Neural progenitor cell (in vitro differentiated cells): ENCODE measurements at regions not wholly inside any gene's neighbourhood (a gene's known extent, or its start where the extent isn't known, plus 50 kb on each side); places are given as distances from the start of the nearest gene placed in this dataset.

ENCODE experiments used
- DNase-seq: peaks from one replicate; pipeline ENCODE4 v3.0.0-alpha.2; 2016; ENCODE audit warnings: low spot score
- H2AFZ ChIP-seq: fragments of 200-600 bp; sonication (generic); replicated peaks from 2 replicates; pipeline ENCODE4 v1.6.1; 2016; ENCODE audit warnings: antibody characterized with exemption
- H3F3A ChIP-seq: fragments of 200-600 bp; sonication (generic); 2 replicates; pipeline ENCODE4 v1.6.1; 2016; ENCODE audit warnings: antibody characterized with exemption, low read depth
- H3K27ac ChIP-seq: fragments of 200-600 bp; sonication (generic); 2 replicates; pipeline ENCODE4 v1.5.1; 2016; ENCODE audit warnings: mild to moderate bottlenecking
- H3K27me3 ChIP-seq: fragments of 200-600 bp; sonication (generic); 2 replicates; pipeline ENCODE4 v1.6.1; 2016; ENCODE audit warnings: mild to moderate bottlenecking, moderate library complexity
- H3K36me3 ChIP-seq: fragments of 200-600 bp; sonication (generic); 2 replicates; pipeline ENCODE4 v1.5.1; 2016
- H3K4me1 ChIP-seq: fragments of 200-600 bp; sonication (generic); 2 replicates; pipeline ENCODE4 v1.6.1; 2016; ENCODE audit warnings: mixed run types
- H3K4me2 ChIP-seq: fragments of 200-600 bp; sonication (generic); 2 replicates; pipeline ENCODE4 v1.6.1; 2016
- H3K4me3 ChIP-seq: fragments of 200-600 bp; sonication (generic); 2 replicates; pipeline ENCODE4 v1.5.1; 2016
- H3K79me2 ChIP-seq: fragments of 200-600 bp; sonication (generic); 2 replicates; pipeline ENCODE4 v1.6.1; 2016; ENCODE audit warnings: low read depth
- H3K9ac ChIP-seq: fragments of 200-600 bp; sonication (generic); 2 replicates; pipeline ENCODE4 v1.6.1; 2016
- H3K9me3 ChIP-seq: fragments of 200-600 bp; sonication (generic); 2 replicates; pipeline ENCODE4 v1.5.1; 2016; ENCODE audit warnings: low read depth
- H4K20me1 ChIP-seq: fragments of 200-600 bp; sonication (generic); 2 replicates; pipeline ENCODE4 v1.6.1; 2016; ENCODE audit warnings: low read depth
- H3K27ac Mint-ChIP-seq: 3 replicates; pipeline ENCODE4 v1.8.0; 2021; ENCODE audit warnings: mixed read lengths
- H3K27me3 Mint-ChIP-seq: 2 replicates; pipeline ENCODE4 v1.8.0; 2022; ENCODE audit warnings: low read depth, mild to moderate bottlenecking, inconsistent platforms, moderate library complexity, mixed read lengths; ENCODE audit not compliant: insufficient read depth
- H3K36me3 Mint-ChIP-seq: 3 replicates; pipeline ENCODE4 v1.8.0; 2021; ENCODE audit warnings: mixed read lengths
- H3K4me1 Mint-ChIP-seq: 3 replicates; pipeline ENCODE4 v1.8.0; 2021; ENCODE audit warnings: mixed read lengths
- H3K4me3 Mint-ChIP-seq: 3 replicates; pipeline ENCODE4 v1.8.0; 2021; ENCODE audit warnings: mild to moderate bottlenecking, moderate library complexity, mixed read lengths
- H3K9me3 Mint-ChIP-seq: 3 replicates; pipeline ENCODE4 v1.8.0; 2020; ENCODE audit warnings: mixed read lengths
- EZH2 ChIP-seq: fragments of 200-600 bp; sonication (generic); IDR thresholded peaks from 2 replicates; pipeline ENCODE4 v1.6.1; 2017; ENCODE audit warnings: antibody characterized with exemption, mild to moderate bottlenecking, moderate library complexity
- EZH2phosphoT487 ChIP-seq: fragments of 200-600 bp; sonication (generic); IDR thresholded peaks from 2 replicates; pipeline ENCODE4 v1.6.1; 2017; ENCODE audit warnings: antibody characterized with exemption
- TF ChIP-seq, protein P1 (sequence below): fragments of 200-600 bp; sonication (generic); IDR thresholded peaks from 2 replicates; pipeline ENCODE4 v1.5.1; 2017; ENCODE audit warnings: antibody characterized with exemption, mild to moderate bottlenecking

DNA sequence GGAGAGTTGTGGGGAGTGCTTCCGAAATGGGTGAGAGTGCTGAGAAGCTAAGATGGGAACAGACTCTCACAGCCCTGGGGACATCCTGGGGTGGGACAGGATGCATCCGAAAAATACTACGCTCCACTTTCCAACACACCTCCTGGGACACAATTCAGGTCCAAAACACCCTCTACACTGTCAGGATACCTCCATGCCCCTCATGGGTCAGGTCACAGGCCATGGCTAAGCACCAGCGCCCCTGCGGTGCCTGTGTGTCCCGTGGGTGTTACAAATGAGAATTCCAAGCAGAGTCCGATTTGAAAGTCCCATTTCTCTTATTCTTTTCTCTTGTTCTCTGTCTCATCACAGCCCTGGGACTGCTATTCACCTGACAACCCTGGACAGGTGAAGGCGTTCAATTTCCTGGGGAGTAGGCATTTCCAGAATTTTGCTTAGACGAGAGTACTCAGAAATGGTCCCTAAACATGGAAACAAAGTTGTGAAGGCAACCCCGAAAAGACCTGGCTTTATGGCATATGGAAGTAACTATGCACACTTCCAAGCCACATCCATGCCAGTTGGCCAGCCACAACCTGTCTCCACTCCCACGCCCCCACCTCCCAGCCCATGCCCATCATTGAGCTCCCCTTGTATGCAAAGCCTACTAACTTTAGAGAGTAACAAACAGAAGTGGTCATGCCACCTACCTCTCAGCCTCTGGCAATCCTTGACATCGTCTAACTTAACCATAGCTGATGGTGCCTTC, 87.9 kb upstream of the ZNF507 start:
- Mint-ChIP-seq H3K27me3 (peaks cover 10% of the 10 kb centered on the region), H3K27ac (no peak overlapping the region), H3K4me3 (no peak overlapping the region), H3K9me3 (peaks cover 2% of the 10 kb centered on the region), H3K4me1 (no peaks in the 10 kb centered on the region), H3K36me3 (no peaks in the 10 kb centered on the region)
- Histone ChIP-seq H3K4me2 (no peak overlapping the region), H3K4me3 (no peak overlapping the region), H3K9me3 (no peaks in the 10 kb centered on the region), H3K36me3 (no peaks in the 10 kb centered on the region), H3K27ac (no peak overlapping the region), H3K79me2 (no peaks in the 10 kb centered on the region), H3K4me1 (no peaks in the 10 kb centered on the region), H3K27me3 (no peaks in the 10 kb centered on the region), H2AFZ (no peak overlapping the region), H4K20me1 (no peaks in the 10 kb centered on the region), H3K9ac (no peak overlapping the region), H3F3A (no peaks in the 10 kb centered on the region)
- no peak for DNase-seq
- TF ChIP-seq, protein P1, sequence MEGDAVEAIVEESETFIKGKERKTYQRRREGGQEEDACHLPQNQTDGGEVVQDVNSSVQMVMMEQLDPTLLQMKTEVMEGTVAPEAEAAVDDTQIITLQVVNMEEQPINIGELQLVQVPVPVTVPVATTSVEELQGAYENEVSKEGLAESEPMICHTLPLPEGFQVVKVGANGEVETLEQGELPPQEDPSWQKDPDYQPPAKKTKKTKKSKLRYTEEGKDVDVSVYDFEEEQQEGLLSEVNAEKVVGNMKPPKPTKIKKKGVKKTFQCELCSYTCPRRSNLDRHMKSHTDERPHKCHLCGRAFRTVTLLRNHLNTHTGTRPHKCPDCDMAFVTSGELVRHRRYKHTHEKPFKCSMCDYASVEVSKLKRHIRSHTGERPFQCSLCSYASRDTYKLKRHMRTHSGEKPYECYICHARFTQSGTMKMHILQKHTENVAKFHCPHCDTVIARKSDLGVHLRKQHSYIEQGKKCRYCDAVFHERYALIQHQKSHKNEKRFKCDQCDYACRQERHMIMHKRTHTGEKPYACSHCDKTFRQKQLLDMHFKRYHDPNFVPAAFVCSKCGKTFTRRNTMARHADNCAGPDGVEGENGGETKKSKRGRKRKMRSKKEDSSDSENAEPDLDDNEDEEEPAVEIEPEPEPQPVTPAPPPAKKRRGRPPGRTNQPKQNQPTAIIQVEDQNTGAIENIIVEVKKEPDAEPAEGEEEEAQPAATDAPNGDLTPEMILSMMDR = no peak
- TF ChIP-seq EZH2phosphoT487 (no peak), EZH2 (no peak)

DNA sequence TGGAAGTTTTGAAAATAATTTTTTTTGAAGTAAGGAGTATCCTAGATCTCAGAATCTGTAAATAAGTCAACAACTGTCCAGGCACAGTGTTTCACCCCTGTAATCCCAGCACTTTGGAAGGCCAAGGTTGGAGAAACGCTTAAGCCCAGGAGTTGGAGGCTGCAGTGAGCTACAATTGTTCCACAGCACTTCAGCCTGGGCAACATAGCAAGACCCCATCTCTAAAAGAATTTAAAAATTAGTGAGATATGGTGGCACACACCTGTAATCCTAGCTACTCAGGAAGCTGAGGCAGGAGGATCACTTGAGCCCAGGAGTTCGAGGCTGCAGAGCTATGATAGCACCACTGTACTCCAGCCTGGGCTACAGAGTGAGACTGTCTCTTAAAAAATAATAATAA, 87.2 kb upstream of the ZNF507 start:
- no peaks in the 10 kb centered on the region for H4K20me1 ChIP-seq
- no peak overlapping the region for H3K4me3 ChIP-seq
- H3K36me3 Mint-ChIP-seq = no peaks in the 10 kb centered on the region
- H3K4me1 Mint-ChIP-seq = peaks cover 3% of the 10 kb centered on the region
- no peak overlapping the region for H3K27ac Mint-ChIP-seq
- no peak overlapping the region for H3K4me3 Mint-ChIP-seq
- no peak for DNase-seq
- H3K9ac ChIP-seq = no peak overlapping the region
- H3K36me3 ChIP-seq = no peaks in the 10 kb centered on the region
- H3F3A ChIP-seq = no peaks in the 10 kb centered on the region
- no peak overlapping the region for H3K27ac ChIP-seq
- H3K79me2 ChIP-seq = no peaks in the 10 kb centered on the region
- peaks cover 2% of the 10 kb centered on the region for H3K9me3 Mint-ChIP-seq
- H3K27me3 Mint-ChIP-seq = peaks cover 12% of the 10 kb centered on the region
- H3K4me1 ChIP-seq = peaks cover 3% of the 10 kb centered on the region
- no peak overlapping the region for H2AFZ ChIP-seq
- no peaks in the 10 kb centered on the region for H3K9me3 ChIP-seq
- H3K27me3 ChIP-seq = no peaks in the 10 kb centered on the region
- TF ChIP-seq, protein P1 = no peak
- TF ChIP-seq EZH2 = no peak
- TF ChIP-seq EZH2phosphoT487 = no peak
- H3K4me2 ChIP-seq = no peak overlapping the region

DNA sequence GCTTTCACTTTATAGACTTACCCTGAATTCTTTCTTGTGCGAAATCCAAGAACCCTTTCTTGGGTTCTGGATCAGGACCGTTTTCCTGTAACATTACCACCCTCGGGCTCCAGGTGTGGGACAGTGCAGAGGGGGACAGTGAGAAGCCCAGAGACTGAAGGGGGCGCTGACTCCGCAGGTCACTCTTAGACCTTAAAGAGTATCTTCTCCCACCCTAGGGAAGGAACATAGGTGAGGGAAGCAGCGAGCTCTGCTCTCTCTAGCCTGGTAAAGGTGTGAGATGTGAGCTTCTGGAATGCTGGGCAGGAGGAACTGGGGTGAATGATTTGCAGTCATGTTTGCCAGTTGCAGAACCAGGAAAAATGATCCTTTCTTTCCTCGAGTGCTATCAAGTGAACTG, 80.8 kb upstream of the ZNF507 start:
- H3K27ac ChIP-seq = no peak overlapping the region
- H3K79me2 ChIP-seq = no peaks in the 10 kb centered on the region
- Mint-ChIP-seq H3K27ac (no peak overlapping the region), H3K9me3 (peaks cover under 1% of the 10 kb centered on the region), H3K4me1 (peaks cover 14% of the 10 kb centered on the region), H3K36me3 (no peaks in the 10 kb centered on the region), H3K27me3 (peaks cover 6% of the 10 kb centered on the region), H3K4me3 (no peak overlapping the region)
- no peaks in the 10 kb centered on the region for H4K20me1 ChIP-seq
- no peak overlapping the region for H2AFZ ChIP-seq
- no peaks in the 10 kb centered on the region for H3K9me3 ChIP-seq
- peaks cover 10% of the 10 kb centered on the region for H3K4me1 ChIP-seq
- H3K4me3 ChIP-seq = no peak overlapping the region
- no peak overlapping the region for H3K9ac ChIP-seq
- no peaks in the 10 kb centered on the region for H3K36me3 ChIP-seq
- no peak overlapping the region for H3K4me2 ChIP-seq
- no peaks in the 10 kb centered on the region for H3F3A ChIP-seq
- DNase-seq = no peak
- TF ChIP-seq EZH2 (no peak), EZH2phosphoT487 (no peak)
- TF ChIP-seq, protein P1 = no peak
- H3K27me3 ChIP-seq = no peaks in the 10 kb centered on the region
